HG02981 (cell line): ENCODE measurements at regions not wholly inside any gene's neighbourhood (a gene's known extent, or its start where the extent isn't known, plus 50 kb on each side); places are given as distances from the start of the nearest gene placed in this dataset.
A peak's percentile ranks its signal among the peaks of the same experiment; 100 is the strongest.

Experiments
- ATAC-seq: cut with Tn5 transposase; IDR thresholded peaks from one replicate; pipeline ENCODE4 v1.9.1; 2021; ENCODE audit warnings: mild to moderate bottlenecking, moderate library complexity; ENCODE audit not compliant: unreplicated experiment

DNA sequence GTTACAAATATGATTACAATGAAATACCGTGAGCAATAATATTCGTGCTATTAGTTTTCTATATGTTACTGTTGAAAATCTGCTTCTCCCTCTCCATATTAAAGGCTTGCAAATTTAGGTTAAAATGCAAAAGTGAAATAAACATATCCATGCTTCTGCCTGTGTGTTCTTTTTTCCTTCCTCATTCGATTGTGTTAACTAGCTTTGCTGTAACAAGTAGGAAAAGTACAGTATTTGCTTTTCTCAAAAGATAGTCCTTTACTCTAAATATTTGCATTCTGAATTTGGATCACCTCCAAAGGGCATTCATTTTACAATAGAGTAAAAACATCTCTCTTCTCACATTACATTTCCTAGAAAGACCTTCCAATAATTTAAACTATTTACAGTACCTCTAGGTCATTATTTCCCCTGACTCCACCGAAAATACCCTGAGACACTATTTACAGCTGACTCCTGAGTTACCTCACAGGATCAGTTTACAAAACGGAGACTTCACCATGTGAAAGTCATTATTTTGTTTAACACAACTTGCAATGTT, 835.0 kb upstream of the FANCL start:
- ATAC-seq, result no peak

DNA sequence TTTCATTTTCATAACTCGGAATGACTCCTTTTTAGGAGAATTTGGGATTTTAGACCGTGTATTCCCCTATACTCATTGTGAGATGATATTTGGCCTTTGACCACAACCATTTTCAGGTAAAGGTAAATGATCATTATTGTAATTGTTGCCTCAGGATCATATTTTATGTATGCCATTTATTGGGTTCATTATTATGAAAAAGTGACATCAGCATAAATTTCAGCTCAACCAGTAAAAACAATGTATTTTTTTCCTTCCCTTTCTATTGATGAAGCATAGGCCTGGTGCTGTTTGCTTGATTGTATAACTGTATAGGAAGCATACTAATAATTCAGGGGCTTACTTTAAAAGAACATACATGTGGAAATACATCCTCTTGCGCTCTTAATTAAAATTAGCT, 832.9 kb upstream of the FANCL start:
- no peak for ATAC-seq

DNA sequence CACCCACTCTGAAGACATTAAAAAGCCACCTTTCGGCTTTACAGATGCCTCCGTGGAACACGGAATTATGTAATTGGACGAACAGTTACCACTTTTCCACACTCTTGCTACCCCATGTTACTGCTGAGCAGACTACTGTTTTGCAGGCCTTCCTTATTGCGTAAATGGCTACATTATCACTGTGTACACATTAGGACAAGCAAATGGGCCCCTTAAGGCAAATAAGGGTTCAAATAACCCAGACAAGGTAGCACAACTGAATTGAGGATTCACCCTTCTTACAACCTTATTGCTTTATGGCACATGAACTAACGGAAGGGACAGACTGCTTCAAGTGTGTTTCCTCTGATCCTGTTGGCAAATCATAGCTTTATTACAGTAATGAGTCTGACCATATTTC, 832.2 kb upstream of the FANCL start:
- no peak for ATAC-seq

DNA sequence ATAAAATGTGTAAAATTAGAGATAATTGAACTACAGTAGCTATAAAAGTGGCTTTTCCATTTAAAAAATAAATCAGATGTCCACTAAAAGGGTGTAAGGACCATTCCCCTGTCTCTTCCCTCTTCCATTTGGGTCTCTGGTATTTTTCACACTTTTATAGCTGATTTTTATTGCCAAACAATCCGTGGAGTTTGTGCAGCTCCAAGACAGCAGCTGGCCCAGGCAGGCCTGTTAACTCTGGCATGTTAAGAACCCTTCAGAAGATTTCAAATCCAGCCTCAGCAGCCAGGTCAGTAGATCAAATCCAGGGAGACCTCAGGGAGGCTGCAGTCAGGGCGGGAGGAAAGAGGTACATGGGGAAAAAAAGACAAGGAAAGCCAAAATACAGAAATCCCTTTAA, 827.1 kb upstream of the FANCL start:
- no peak for ATAC-seq

DNA sequence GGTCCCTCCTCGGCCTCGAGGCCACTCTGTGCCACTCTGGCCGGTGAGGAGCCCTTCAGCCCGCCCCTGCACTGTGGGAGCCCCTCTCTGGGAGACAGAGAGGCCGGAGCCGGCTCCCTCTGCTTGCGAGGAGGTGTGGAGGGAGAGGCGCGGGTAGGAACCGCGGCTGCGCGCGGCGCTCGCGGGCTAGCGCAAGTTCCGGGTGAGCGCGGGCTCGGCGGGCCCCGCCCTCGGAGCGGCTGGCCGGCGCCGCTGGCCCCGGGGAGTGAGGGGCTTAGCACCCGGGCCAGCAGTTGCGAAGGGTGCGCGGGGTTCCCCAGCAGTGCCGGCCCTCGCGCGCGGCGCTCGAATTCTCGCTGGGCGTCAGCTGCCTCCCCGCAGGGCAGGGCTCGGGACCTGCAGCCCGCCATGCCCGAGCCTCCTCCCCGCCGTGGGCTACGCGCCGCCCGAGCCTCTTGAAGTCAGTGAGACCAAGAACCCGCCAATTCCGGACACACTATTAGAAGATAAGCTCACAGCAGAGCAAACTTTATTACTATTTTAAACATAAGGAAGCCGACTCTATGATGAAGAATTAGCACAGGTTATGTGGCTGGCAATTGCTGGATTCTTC, 825.8 kb upstream of the FANCL start:
- no peak for ATAC-seq

DNA sequence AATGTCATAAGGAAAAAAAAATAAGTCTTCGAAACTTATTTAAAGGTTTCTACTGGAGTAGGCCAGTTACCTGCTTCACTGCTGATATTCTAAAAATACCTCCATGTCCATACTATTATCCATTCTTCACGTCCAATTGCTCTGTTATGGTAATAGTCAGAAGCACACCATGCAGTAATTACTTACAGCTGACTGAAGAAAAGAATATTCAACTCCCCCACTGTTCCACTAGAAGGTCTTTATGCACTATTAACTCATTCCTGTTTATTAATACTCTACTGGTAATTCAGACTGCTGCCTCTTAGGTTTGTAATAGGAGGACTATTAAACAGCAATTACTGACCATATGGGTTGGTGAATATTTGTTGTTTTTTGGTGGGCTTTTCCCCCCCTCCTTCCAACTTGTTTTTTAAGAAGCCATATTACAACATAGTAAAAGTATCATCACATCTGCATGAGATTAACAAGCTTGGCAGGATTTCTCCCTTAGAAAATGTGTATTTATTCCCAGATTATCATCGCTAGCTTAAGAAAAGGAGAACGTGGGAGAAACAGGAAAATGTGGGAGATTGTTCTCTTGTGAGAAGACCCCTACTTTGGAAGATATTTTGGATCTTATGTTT, 806.4 kb upstream of the FANCL start:
- no peak for ATAC-seq

DNA sequence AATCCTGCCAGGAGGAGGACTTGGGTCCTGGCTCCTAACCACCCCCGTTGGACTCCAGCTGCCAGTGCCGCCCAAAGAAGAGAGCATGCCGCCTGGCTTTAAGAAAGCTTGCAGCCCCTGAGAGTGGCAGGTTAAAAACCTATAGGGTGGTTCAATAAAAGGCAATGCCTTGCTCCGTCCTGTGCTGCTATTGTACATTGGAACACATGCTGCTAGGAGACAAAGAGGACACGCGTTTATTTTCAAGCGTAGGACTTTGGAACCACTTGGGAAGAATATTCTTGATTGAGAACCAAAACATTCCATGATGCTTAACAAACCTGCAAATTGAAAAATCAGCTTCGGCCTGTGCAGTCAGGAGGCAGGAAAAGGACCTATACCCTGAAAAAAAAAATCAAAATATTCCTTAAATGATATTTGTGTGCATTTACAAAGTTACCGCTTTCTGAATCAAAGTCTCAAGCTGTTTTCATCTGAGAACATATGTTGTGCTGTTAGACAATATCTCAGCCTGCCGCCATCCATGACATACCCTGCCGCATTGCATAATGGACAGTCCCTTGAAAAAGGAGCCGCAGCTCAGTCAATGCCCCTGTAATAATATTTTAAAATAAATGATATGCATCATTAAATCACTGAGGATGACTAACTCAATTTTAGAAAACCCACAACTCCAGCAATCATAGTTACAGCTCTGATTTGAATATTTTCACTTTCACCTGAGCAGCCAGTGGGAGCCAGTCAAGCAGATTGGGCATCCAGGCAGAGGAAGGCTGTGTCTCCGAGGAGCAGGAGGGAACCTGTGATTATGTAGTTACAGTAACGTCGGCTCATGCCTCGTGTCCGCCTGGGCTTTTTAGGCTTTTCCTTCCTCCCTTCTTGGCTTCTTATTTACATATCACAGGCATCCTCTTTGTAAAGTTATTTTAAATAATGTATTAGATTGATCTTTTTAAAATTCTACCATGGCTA, 805.6 kb upstream of the FANCL start:
- no peak for ATAC-seq

DNA sequence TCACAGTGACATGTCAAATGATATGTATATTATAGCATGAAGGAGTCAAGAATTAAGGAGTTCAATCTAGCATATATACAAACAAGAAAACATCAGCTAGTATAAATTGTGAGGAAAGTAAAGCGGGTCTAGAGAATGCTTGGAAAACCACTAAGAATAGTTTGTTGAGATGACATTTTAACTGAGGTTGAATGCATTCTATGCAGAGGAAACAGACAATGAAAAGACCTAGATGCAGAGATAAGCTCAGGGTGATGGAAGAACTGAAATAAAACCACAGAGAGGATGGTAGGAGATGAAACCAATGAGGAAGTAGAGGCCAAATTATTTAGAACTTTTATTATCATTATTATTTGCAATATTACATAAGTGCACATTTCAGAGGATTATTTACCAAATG, 803.6 kb upstream of the FANCL start:
- ATAC-seq, result no peak

DNA sequence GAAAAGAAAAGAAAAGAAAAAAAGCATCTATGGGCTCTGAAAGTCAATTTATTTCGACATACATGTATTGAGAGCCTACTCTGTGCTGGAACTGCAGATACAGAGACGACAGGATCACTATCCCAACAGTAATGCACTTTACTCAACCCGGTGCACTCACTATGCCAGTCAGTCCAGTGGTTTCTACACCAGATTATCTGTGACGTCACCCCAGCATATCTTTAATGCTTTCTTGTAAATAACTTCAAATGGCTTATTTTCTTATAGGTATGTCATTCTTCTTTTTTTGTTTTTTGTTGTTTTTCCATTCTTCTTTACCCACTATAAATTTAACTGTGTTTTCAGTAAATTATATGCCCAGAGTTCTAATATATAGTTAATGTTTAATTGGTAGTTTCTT, 800.0 kb upstream of the FANCL start:
- ATAC-seq, result no peak

DNA sequence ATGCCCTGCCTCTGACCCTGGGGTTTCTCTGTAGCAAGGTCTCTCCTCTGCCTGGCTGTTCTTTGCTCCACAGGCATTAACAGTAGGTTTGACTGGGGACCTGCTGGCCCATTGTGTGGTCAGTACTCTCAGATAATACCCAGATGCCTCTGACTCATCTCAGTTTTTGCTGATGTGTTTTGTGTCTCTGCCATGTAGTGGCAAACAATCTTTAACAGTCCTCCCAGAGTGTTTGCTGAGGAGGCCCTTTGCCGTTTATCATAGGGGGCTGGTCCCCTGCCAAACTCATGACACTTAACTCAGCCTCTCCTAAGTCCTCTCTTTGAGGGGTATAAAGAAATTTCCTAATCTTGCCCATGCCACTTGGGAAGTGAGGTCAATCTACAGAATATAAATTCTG, 793.7 kb upstream of the FANCL start:
- no peak for ATAC-seq

DNA sequence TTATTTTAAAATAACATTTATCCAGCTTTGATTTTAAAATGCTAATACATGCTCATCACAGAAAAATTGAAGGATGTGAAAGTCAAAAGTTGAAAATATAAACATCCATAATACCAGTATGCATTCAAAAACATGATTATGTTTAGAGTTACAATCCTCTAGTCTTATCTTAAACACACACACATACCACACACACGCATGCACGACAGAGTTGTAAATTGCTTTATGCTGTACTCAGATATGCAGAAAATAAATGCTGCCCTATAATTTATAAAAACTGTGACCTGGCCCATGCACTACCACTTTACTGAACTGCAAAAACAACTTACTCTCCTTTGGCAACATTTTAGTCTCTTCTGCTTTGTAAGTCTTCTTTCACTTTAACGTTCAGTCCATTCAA, 793.0 kb upstream of the FANCL start:
- no peak for ATAC-seq

DNA sequence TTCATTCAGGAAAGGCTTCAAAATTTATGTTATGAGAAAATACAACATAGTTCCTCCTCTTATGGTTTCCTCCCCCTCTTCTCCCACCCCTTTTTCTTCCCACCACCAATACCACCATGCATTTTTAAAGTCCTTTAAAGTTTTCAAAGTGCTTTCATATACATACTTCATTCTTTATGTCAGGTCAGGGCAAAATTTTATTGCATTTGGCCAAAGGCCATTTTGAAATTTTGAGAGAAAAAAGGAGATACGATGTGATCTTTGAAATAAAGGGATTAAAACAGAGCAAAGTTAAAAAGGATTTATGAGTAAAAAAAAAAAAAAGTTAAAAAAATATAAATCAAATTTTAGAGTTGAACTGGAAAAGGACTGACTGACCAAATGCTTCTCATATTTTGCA, 792.5 kb upstream of the FANCL start:
- ATAC-seq, result no peak

DNA sequence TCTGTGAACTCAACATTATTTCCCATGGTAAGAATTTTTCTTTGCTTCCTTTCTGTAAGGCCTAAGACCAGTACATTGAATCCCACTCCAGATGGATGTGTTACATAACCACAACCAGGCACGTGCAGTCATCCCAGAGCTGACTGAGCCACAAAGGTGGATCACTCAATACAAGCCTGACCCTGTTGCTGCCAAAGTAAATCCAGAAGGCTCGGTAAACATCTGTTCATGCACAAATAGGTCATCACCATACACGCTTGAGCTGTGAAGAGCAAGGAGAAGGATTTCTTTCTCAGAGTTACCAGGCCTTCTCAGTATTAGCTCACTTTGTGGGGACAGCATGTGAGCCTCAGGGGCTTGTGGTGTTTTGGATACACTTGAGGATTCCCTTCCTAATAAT, 791.4 kb upstream of the FANCL start:
- no peak for ATAC-seq

DNA sequence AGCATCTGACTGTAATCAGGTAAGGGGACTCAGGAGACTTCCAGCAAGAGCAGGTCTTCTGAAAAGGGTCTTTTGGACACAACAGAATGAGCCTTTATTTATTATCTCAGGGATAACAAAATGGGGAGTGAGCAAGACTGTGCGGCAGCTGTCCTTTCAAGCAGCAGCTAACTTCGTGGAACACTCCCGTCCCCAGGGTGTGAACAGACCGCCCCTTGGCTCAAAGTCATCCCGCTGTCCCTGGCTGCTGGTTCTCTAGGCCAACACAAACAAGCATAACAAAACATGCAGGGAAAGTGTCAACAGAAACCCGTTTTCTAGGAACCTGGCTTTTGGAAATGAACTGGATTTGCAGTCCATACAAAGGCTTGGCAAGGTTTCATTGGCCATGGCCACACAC, 787.9 kb upstream of the FANCL start:
- no peak for ATAC-seq

DNA sequence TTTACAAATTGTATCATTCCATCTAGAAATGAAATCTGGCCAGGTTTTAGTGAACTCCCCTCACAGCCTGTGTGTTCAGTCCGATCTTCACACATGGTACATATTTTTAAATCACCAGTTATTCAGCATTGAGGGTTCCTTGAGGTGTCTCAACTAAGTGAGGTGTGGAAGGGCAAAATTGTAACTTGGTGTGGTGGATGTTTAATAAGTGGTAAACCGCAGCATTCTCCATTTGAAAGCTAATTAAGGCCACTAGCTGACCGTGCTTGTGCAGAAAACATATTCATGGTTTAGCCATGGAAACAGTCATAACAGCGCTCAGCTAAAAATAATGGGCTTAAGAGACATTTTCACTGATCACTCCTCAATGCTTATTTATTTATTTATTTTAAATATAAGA, 786.2 kb upstream of the FANCL start:
- no peak for ATAC-seq

DNA sequence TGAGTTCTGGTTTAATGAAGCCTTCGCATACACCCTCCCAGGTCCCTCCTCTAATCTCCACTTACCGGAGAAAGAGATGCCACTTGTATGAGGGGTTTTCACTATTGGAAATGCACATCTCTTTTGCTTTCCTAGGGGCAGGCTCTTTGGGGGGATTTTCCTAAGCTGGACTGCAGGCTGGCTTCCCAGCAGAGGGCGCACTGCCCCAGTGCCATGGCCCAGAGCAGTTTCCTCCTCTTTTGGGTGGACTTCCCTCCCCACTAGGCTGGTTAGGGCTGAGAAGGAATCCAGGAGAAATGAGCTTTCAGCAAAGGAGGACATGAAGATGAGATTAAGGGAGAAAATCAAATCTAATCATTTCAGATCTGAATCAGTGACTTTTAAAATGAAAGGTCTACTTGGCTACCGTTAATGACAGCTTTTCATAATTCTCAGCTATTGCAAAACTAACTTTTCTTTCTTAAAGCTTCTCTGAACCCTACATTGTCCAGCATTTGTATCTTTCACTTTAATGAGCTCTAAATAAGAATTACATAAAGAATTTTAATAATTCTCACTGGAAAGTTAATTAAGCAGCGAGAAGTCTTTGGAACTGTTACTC, 784.1 kb upstream of the FANCL start:
- ATAC-seq, result peak; percentile 69

DNA sequence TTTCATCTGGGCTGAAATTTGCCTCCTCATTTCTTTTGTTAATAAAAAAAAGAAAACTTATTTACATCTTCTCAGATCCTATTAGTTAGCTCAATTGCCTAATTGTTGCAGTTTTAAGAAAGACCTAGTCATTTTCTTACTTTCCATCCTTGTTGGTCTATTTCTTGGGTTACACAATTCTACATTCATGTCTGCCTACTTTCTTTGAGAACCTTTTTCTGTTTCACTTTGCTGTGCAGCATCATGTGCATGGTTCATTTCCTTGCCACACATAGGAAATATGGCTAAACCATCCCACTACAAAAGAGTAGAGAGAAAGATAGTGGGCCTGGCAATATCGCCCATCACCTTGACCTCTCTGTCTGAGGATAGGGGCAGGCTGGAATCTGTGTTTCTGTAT, 780.7 kb upstream of the FANCL start:
- ATAC-seq, result no peak

DNA sequence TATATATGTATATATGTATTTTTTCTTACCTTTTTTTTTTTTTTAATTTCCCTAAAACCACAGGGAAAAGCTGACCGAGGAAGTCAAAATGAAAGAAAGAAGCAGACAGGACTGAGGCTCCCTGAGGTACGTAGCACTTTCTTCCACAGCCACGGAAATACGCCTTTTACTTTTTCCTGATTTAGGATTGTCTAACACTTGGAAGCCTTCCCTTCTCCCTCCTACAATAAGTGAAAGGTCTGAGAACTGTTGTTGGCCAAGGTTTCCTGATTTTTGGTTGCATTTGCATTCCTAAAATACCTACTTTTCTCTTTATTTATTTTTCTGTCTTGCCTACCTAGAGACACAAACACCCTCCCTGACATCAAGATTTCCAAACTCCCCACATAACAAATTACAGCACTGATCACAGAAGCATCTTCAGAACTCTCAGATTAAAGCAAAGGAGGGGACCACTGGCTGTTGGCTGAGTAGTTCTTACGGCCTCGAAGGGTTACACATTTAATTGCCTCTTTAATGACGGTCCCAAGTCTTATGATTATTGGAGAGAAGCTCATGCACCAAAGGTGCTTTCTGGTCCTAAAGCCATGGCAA, 778.5 kb upstream of the FANCL start:
- ATAC-seq, result no peak

DNA sequence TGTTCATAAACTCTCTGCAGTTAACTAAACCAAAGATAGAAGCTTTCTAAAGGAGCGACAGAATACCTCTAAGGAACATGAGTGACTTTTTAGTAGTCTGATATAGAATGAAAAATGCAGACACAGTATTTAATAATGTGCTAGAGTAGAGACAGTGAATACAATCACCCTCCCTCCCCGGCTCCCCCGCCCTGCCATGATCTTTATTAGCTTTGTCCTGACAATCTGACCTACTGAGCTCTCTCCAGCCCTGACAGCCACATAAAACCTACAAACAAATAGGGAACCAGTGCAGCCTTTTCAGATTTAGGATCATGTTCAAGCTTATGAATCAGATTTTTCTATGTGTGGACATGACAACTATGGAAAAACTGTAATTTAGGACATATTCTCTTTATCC, 777.6 kb upstream of the FANCL start:
- no peak for ATAC-seq

DNA sequence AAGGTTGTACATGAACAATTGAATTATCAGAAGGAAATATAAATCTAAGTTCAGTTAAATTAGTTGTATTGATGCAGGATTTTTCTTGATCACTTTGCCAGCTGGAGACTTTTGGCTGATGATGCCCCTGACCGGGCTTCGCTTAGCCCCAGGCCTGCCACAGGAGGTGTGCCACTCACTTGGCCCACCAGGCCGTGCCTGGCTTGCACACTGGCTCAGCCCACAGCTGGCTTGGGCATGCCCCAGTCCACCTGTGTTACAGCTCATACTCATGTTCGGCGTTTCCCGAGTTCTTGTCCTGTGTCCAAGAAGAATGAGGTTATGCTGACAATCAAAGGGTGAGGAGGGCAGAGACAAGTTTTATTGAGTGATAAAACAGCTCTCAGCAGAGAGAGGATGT, 773.9 kb upstream of the FANCL start:
- no peak for ATAC-seq

DNA sequence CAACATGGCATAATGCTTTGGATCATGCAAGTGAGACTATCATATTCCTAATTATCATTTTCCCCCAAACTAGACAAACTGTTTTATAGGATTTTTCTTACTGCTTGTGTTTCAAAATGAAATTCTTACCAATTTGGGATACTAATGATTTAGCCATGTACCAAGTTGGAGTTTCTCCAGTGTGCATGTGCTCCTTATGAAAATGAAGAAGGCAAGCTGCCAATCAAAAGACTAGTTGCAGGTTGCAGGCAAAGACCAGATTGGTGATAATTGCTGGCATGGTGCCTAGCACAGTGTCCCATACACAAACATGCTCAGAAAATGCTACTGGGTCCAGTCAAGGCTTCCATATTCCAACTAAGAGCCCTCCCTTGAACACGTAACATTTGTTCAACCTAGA, 771.8 kb upstream of the FANCL start:
- ATAC-seq, result no peak
